ENCODE measurements at regions not wholly inside any gene's neighbourhood (a gene's known extent, or its start where the extent isn't known, plus 50 kb on each side); places are given as distances from the start of the nearest gene placed in this dataset.

- Histone ChIP-seq H3K4me3 (no peak overlapping the region), H3K27ac (no peak overlapping the region), H3K4me1 (no peaks in the 10 kb centered on the region), H3K36me3 (no peaks in the 10 kb centered on the region), H3K9me3 (no peaks in the 10 kb centered on the region), H3K27me3 (no peaks in the 10 kb centered on the region)
- intact Hi-C loops (cut with DNase I), result no loop called here
- ATAC-seq (no peak), DNase-seq (no peak)
- TF ChIP-seq CTCF (IDR thresholded peaks at IDR 0.05) (no peak), POLR2A (IDR thresholded peaks at IDR 0.05) (no peak)
Observed at GRCh38 chr10:61296161-61296560, 157.0 kb downstream of the TMEM26 start.

- H3K36me3 ChIP-seq, result no peaks in the 10 kb centered on the region
- H3K27me3 ChIP-seq, result no peaks in the 10 kb centered on the region
- no peaks in the 10 kb centered on the region for H3K4me1 ChIP-seq
- DNase-seq (no peak), ATAC-seq (no peak)
- no peak overlapping the region for H3K4me3 ChIP-seq
- WGBS (ENCODE audit: insufficient coverage, low coverage, low lambda C conversion rate, missing lambda C conversion rate), result 62% methylated on average over 6 of the region's 6 CpGs
- H3K27ac ChIP-seq, result no peak overlapping the region
- TF ChIP-seq POLR2A (IDR thresholded peaks at IDR 0.05), result no peak
- H3K9me3 ChIP-seq, result no peaks in the 10 kb centered on the region
- intact Hi-C loops (cut with DNase I), result no loop called here
Observed at GRCh38 chr10:61294131-61294530, 159.1 kb downstream of the TMEM26 start.

- no peak for TF ChIP-seq CTCF (IDR thresholded peaks at IDR 0.05)
- no peak for TF ChIP-seq POLR2A (IDR thresholded peaks at IDR 0.05)
- no peak for ATAC-seq
- no peaks in the 10 kb centered on the region for H3K4me1 ChIP-seq
- intact Hi-C loops (cut with DNase I), result loop anchor here (10.0 kb wide), 1 partner anchor 475 kb away; no protein-coding TSS in a partner anchor
- H3K36me3 ChIP-seq, result no peaks in the 10 kb centered on the region
- H3K27ac ChIP-seq, result no peak overlapping the region
- no peak overlapping the region for H3K4me3 ChIP-seq
- no peaks in the 10 kb centered on the region for H3K27me3 ChIP-seq
- no peak for DNase-seq
- no peaks in the 10 kb centered on the region for H3K9me3 ChIP-seq
- WGBS (ENCODE audit: insufficient coverage, low coverage, low lambda C conversion rate, missing lambda C conversion rate), result 48% methylated on average over 2 of the region's 2 CpGs
Observed at GRCh38 chr10:61289813-61290212, 163.4 kb downstream of the TMEM26 start.

GRCh38 chr10:61286686-61287085, 166.5 kb downstream of the TMEM26 start:
- no peaks in the 10 kb centered on the region for H3K36me3 ChIP-seq
- DNase-seq (no peak), ATAC-seq (peak in 3 of 4 donors; percentile 33 to 62 (median 57))
- no peak overlapping the region for H3K27ac ChIP-seq
- no peaks in the 10 kb centered on the region for H3K9me3 ChIP-seq
- no peak overlapping the region for H3K4me3 ChIP-seq
- intact Hi-C loops (cut with DNase I), result loop anchor here (10.0 kb wide), 1 partner anchor 472 kb away; no protein-coding TSS in a partner anchor
- WGBS (ENCODE audit: insufficient coverage, low coverage, low lambda C conversion rate, missing lambda C conversion rate), result 23% methylated on average over 3 of the region's 3 CpGs
- TF ChIP-seq CTCF (IDR thresholded peaks at IDR 0.05), result no peak
- TF ChIP-seq POLR2A (IDR thresholded peaks at IDR 0.05), result no peak
- no peaks in the 10 kb centered on the region for H3K4me1 ChIP-seq
- no peaks in the 10 kb centered on the region for H3K27me3 ChIP-seq

- no peaks in the 10 kb centered on the region for H3K27me3 ChIP-seq
- no peak for TF ChIP-seq POLR2A (IDR thresholded peaks at IDR 0.05)
- TF ChIP-seq CTCF (IDR thresholded peaks at IDR 0.05), result no peak
- no peak overlapping the region for H3K27ac ChIP-seq
- no peaks in the 10 kb centered on the region for H3K36me3 ChIP-seq
- DNase-seq, result no peak
- intact Hi-C loops (cut with DNase I), result loop anchor here (10.0 kb wide), 1 partner anchor 471 kb away; no protein-coding TSS in a partner anchor
- no peaks in the 10 kb centered on the region for H3K4me1 ChIP-seq
- ATAC-seq, result no peak
- H3K9me3 ChIP-seq, result no peaks in the 10 kb centered on the region
- 39% methylated on average over 4 of the region's 6 CpGs for WGBS (ENCODE audit: insufficient coverage, low coverage, low lambda C conversion rate, missing lambda C conversion rate)
- H3K4me3 ChIP-seq, result no peak overlapping the region
Observed at GRCh38 chr10:61285749-61286148, 167.4 kb downstream of the TMEM26 start.

Data from right lobe of liver (tissue), 6 donors.